ENCODE measurements at regions not wholly inside any gene's neighbourhood (a gene's known extent, or its start where the extent isn't known, plus 50 kb on each side); places are given as distances from the start of the nearest gene placed in this dataset.

DNA sequence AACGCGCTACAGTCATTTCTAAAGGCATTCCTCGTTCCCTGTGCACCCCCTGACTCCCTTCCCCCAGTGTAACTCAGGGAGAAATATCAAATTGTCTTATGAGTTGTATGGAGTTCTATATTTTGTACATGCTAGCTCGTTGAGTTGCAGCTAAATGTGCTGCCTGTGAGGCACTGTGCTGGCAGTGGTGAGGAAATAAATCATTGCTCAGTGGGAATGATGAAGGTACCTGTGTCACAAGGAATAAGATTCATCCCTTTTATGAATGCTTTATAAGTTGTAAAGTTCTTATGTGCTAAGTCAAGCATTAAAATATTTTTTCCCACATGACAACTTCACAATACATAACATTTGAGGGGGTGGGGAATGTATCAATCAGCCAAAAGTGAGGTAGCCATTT, 939.6 kb upstream of the CRIM1 start:
- no peak overlapping the region for H3K4me3 ChIP-seq (ENCODE audit: low read length)
- no peak for TF ChIP-seq ZNF274 (IDR thresholded peaks at IDR 0.05; ENCODE audit: low read depth, low read length)

GRCh38 chr2:35415282-35415681, 940.3 kb upstream of the CRIM1 start:
- no peak for TF ChIP-seq ZNF274 (IDR thresholded peaks at IDR 0.05; ENCODE audit: low read depth, low read length)

GRCh38 chr2:35410431-35411061, 945.0 kb upstream of the CRIM1 start:
- no peak for TF ChIP-seq ZNF274 (IDR thresholded peaks at IDR 0.05; ENCODE audit: low read depth, low read length)
- H3K4me3 ChIP-seq (ENCODE audit: low read length) = no peak overlapping the region

More at GRCh38 chr2:35415282-35415681, 940.3 kb upstream of the CRIM1 start:
- no peak overlapping the region for H3K4me3 ChIP-seq (ENCODE audit: low read length)

- H3K4me3 ChIP-seq (ENCODE audit: low read length) = no peak overlapping the region
- no peak for TF ChIP-seq ZNF274 (IDR thresholded peaks at IDR 0.05; ENCODE audit: low read depth, low read length)
Observed at GRCh38 chr2:35409762-35410161, 945.8 kb upstream of the CRIM1 start.

DNA sequence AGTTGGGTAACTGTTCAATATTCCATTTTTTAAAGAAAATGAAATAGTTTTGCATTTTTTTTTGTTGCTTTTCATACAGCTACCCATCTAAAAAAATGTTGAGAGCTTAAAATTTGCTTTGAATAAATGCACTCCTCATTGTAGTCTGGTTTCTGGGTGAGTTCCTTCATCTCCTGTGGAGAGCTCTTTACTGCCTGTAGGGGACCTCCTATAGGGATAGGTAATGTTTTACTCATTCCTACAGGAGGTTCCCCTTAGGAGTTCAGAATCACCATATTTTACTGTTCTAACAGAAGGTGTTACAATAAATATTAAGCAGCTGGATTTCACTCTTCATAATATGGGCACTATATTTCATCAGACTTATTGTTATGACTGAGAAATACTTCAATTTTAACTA, 947.3 kb upstream of the CRIM1 start:
- no peak overlapping the region for H3K4me3 ChIP-seq (ENCODE audit: low read length)
- TF ChIP-seq ZNF274 (IDR thresholded peaks at IDR 0.05; ENCODE audit: low read depth, low read length) = no peak

- no peak for TF ChIP-seq ZNF274 (IDR thresholded peaks at IDR 0.05; ENCODE audit: low read depth, low read length)
- H3K4me3 ChIP-seq (ENCODE audit: low read length) = no peak overlapping the region
Observed at GRCh38 chr2:35391736-35392442, 963.7 kb upstream of the CRIM1 start.

DNA sequence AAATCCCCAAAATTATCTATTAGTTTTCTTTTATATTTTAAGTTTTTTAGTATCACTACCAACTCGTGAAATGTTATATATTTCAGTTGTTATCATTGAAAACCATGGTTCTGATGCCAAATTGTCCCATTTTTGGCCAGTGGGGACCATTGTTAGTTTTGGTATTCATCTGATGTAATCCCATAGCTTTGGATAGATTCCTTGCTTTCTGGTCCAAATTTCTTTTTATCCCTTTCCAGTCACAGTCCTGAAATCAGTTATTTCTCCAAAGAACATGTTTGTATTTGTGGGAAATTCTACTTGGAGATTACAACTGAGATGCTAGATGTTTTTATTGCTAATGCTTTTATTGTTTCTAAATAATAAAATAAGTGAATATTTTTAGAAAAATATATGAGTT, 976.8 kb upstream of the CRIM1 start:
- no peak for TF ChIP-seq ZNF274 (IDR thresholded peaks at IDR 0.05; ENCODE audit: low read depth, low read length)
- H3K4me3 ChIP-seq (ENCODE audit: low read length) = no peak overlapping the region

DNA sequence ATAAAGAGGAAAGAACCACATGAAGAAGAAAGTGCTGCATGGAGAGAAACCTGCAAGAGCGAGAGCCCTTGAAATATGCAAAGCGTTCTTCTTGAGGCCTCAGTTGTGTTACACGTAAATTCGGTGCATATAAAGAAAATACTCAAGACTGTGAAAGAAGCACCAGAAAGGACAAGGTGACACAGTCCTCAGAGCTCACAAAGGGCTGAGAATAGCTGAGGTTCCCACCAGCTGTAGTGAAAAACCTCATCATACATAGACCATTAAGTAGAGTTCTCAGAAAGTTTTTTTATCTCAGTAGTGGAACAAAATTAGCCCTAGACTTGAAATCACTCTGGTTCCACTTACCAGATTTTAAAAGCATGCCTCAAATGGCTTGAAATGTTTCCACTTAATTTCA, 980.7 kb upstream of the CRIM1 start:
- H3K4me3 ChIP-seq (ENCODE audit: low read length) = no peak overlapping the region
- TF ChIP-seq ZNF274 (IDR thresholded peaks at IDR 0.05; ENCODE audit: low read depth, low read length) = no peak

DNA sequence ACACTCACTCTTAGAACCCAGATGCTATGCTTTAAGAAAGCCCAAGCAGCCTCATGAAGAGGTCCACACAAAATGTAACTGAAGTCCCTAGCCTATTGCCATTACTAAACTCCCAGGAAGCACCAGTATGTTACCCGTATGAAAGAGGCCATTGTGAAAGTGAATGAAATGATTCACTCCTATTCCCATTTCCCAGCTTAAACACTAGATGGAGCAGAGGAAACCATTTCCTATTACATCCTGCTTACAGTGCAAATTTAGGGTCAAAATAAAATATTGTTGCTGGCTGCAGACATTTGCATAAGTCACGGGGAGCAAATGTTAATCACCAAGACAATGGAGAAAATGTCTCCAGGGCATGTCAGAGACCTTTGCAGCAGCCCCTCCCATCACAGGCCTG, 989.7 kb upstream of the CRIM1 start:
- no peak overlapping the region for H3K4me3 ChIP-seq (ENCODE audit: low read length)
- TF ChIP-seq ZNF274 (IDR thresholded peaks at IDR 0.05; ENCODE audit: low read depth, low read length) = no peak

DNA sequence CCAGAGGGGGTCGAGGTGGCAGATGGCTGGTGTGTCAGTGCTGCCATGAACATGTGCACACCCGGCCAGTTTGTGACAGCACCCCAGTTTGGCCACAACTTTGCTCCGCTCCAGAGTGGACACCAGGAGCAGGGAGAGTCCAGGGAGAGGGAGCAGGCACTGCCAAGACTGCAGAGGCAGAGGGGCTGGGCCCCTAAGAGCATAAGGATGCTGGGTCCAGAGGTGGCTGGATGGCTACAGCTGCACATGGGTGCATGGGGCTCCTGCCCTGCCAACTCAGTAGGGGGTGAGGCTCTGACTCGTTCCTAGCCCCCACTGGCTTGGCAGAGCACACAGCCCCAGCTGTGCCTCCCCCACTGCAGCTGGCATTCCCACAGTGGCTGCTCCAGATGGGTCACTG, 999.2 kb upstream of the CRIM1 start:
- no peak for TF ChIP-seq ZNF274 (IDR thresholded peaks at IDR 0.05; ENCODE audit: low read depth, low read length)
- H3K4me3 ChIP-seq (ENCODE audit: low read length) = no peak overlapping the region

DNA sequence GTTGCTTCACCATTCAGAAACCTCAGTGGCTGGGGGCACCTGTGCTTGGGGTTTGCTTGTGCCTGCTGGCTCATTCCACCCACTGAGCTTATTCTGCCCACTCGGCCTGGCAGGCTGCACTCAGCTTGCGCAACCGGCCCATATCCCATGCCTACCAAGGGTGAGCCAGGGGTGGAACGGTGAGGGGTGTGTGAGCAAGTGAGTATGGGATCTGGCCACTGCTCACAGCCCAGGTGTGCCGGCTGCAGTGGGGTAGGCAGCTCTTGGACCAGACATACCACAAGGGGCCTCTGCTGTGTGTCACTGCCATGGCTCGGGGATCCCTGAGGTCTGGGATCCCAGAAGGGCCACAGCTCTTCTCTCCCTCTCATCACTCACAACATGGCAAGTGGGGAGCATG, 1000.5 kb upstream of the CRIM1 start:
- no peak overlapping the region for H3K4me3 ChIP-seq (ENCODE audit: low read length)
- no peak for TF ChIP-seq ZNF274 (IDR thresholded peaks at IDR 0.05; ENCODE audit: low read depth, low read length)

- TF ChIP-seq ZNF274 (IDR thresholded peaks at IDR 0.05; ENCODE audit: low read depth, low read length) = no peak
- H3K4me3 ChIP-seq (ENCODE audit: low read length) = no peak overlapping the region
Observed at GRCh38 chr2:35347561-35347960, 1008.0 kb upstream of the CRIM1 start.

- H3K4me3 ChIP-seq (ENCODE audit: low read length) = no peak overlapping the region
- TF ChIP-seq ZNF274 (IDR thresholded peaks at IDR 0.05; ENCODE audit: low read depth, low read length) = no peak
Observed at GRCh38 chr2:35343135-35343534, 1012.4 kb upstream of the CRIM1 start.

GRCh38 chr2:35339211-35339610, 1016.4 kb upstream of the CRIM1 start:
- H3K4me3 ChIP-seq (ENCODE audit: low read length) = no peak overlapping the region
- TF ChIP-seq ZNF274 (IDR thresholded peaks at IDR 0.05; ENCODE audit: low read depth, low read length) = no peak

DNA sequence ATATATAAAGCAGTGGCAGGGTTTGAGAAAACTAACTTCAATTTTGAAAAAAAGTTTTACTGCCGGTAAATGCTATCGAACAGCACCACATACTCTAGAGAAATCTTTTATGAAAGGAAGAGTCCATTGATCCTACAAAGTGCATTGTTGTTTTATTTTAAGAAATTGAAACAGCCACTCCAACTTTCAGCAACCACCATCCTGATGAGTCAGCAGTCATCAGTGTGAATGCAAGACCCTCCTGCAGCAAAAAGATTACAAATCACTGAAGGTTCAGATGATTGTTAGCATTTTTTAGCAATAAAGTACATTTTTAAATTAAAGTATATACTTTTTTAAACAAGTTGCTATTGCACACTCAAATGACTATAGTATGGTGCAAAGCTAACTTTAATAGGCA, 1017.7 kb upstream of the CRIM1 start:
- TF ChIP-seq ZNF274 (IDR thresholded peaks at IDR 0.05; ENCODE audit: low read depth, low read length) = no peak
- H3K4me3 ChIP-seq (ENCODE audit: low read length) = no peak overlapping the region

GRCh38 chr2:35314049-35314448, 1041.5 kb upstream of the CRIM1 start:
- H3K4me3 ChIP-seq (ENCODE audit: low read length) = no peak overlapping the region
- TF ChIP-seq ZNF274 (IDR thresholded peaks at IDR 0.05; ENCODE audit: low read depth, low read length) = no peak

Measured in GM08714 (cell line).